ENCODE measurements at regions not wholly inside any gene's neighbourhood (a gene's known extent, or its start where the extent isn't known, plus 50 kb on each side); places are given as distances from the start of the nearest gene placed in this dataset.

DNA sequence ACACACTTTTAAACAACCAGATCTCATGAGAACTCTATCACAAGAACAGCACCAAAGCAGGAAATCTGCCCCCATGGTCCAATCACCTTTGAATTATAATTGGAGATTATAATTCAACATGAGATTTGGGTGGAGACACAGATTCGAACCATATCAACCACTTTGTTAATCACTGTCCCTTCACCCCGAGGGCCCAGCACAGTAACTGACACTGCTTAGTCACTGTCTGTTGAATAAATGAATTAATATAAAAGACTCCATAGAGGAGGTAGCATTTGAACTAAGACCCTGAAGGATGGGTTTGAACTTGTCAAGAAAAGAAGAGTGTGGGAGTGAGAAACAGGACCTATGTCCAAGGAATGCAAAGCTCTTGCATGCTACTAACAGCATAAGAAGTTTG lies 276.4 kb downstream of the SHOX2 start:
- Histone ChIP-seq H2AFZ (ENCODE audit: low read depth, low read length) (no peak overlapping the region), H3K9me2 (ENCODE audit: insufficient read depth, low read length) (no peaks in the 10 kb centered on the region), H3K9me3 (ENCODE audit: low read length) (peaks cover 6% of the 10 kb centered on the region), H3K79me2 (replicated peaks; ENCODE audit: insufficient read depth, low read length) (no peaks in the 10 kb centered on the region), H3F3A (ENCODE audit: insufficient read depth, low read length, poor library complexity, severe bottlenecking) (no peaks in the 10 kb centered on the region), H3K4me3 (ENCODE audit: low read length) (no peak overlapping the region), H3K36me3 (ENCODE audit: insufficient read depth, low read length) (no peaks in the 10 kb centered on the region), H3K9ac (ENCODE audit: low read length) (no peak overlapping the region), H3K4me2 (ENCODE audit: low read length) (no peak overlapping the region), H3K27me3 (ENCODE audit: insufficient read depth, low read depth, low read length) (no peaks in the 10 kb centered on the region), H4K20me1 (ENCODE audit: insufficient read depth) (no peaks in the 10 kb centered on the region), H3K27ac (ENCODE audit: low read length) (no peak overlapping the region)
- TF ChIP-seq, protein P1, sequence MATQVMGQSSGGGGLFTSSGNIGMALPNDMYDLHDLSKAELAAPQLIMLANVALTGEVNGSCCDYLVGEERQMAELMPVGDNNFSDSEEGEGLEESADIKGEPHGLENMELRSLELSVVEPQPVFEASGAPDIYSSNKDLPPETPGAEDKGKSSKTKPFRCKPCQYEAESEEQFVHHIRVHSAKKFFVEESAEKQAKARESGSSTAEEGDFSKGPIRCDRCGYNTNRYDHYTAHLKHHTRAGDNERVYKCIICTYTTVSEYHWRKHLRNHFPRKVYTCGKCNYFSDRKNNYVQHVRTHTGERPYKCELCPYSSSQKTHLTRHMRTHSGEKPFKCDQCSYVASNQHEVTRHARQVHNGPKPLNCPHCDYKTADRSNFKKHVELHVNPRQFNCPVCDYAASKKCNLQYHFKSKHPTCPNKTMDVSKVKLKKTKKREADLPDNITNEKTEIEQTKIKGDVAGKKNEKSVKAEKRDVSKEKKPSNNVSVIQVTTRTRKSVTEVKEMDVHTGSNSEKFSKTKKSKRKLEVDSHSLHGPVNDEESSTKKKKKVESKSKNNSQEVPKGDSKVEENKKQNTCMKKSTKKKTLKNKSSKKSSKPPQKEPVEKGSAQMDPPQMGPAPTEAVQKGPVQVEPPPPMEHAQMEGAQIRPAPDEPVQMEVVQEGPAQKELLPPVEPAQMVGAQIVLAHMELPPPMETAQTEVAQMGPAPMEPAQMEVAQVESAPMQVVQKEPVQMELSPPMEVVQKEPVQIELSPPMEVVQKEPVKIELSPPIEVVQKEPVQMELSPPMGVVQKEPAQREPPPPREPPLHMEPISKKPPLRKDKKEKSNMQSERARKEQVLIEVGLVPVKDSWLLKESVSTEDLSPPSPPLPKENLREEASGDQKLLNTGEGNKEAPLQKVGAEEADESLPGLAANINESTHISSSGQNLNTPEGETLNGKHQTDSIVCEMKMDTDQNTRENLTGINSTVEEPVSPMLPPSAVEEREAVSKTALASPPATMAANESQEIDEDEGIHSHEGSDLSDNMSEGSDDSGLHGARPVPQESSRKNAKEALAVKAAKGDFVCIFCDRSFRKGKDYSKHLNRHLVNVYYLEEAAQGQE (IDR thresholded peaks at IDR 0.05; ENCODE audit: borderline replicate concordance), result no peak

DNA sequence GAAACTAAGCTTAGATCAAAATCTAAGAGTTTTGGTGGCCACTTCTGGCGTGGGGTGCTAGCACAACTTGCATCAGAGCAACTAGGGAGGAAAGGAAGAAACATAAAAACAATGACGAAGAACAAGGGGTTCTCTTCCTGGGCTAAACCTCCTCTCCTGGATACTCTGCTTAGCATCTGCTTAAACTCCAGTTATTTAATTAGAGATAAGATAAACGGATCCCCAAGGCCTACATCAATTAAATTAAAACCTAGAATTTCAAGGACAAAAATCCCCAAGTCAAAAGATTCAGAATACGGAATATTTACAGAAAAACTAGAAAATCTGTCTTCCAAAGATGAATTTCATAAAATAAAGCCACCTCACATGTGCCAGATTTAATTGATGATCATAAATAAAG lies 281.9 kb downstream of the SHOX2 start:
- Histone ChIP-seq H3F3A (ENCODE audit: insufficient read depth, low read length, poor library complexity, severe bottlenecking) (no peaks in the 10 kb centered on the region), H3K36me3 (ENCODE audit: insufficient read depth, low read length) (no peaks in the 10 kb centered on the region), H4K20me1 (ENCODE audit: insufficient read depth) (no peaks in the 10 kb centered on the region), H3K27me3 (ENCODE audit: insufficient read depth, low read depth, low read length) (no peaks in the 10 kb centered on the region), H3K9me3 (ENCODE audit: low read length) (peaks cover 6% of the 10 kb centered on the region), H2AFZ (ENCODE audit: low read depth, low read length) (no peak overlapping the region), H3K4me2 (ENCODE audit: low read length) (no peak overlapping the region), H3K27ac (ENCODE audit: low read length) (no peak overlapping the region), H3K9ac (ENCODE audit: low read length) (no peak overlapping the region), H3K4me3 (ENCODE audit: low read length) (no peak overlapping the region), H3K79me2 (replicated peaks; ENCODE audit: insufficient read depth, low read length) (no peaks in the 10 kb centered on the region), H3K9me2 (ENCODE audit: insufficient read depth, low read length) (no peaks in the 10 kb centered on the region)
- TF ChIP-seq MXI1 (conservative IDR thresholded peaks at IDR 0.05; ENCODE audit: poor library complexity, severe bottlenecking) (no peak), RAD21 (conservative IDR thresholded peaks at IDR 0.05) (no peak), EZH2 (IDR thresholded peaks at IDR 0.05; ENCODE audit: borderline replicate concordance, insufficient read depth, low read length, poor library complexity, severe bottlenecking) (no peak), TAF1 (IDR thresholded peaks at IDR 0.05; ENCODE audit: low read depth) (no peak)

DNA sequence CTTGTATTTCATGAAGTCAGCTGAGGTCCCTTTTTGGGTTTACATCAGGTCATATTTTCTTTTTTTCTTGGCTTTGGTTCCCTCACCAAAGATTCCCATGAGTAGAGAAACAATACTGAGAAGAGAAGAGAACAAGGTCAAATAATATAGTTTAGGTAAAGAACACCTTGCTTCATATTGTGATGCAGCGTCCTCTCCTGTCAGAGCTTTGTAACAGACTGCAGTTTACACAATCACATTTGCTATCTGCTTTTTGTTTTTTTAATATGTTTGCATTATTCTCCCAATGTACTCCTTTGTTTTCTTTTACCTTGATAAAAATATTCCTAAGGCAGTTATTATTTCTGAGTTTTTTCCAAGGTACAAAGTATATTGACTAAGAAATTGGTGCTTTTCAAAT lies 283.2 kb downstream of the SHOX2 start:
- no peak for TF ChIP-seq EP300 (conservative IDR thresholded peaks at IDR 0.05; ENCODE audit: poor library complexity, severe bottlenecking)
- TF ChIP-seq TAF1 (IDR thresholded peaks at IDR 0.05; ENCODE audit: low read depth), result no peak
- TF ChIP-seq RAD21 (conservative IDR thresholded peaks at IDR 0.05), result no peak
- TF ChIP-seq EZH2 (IDR thresholded peaks at IDR 0.05; ENCODE audit: borderline replicate concordance, insufficient read depth, low read length, poor library complexity, severe bottlenecking), result no peak
- TF ChIP-seq, protein P1 (IDR thresholded peaks at IDR 0.05; ENCODE audit: borderline replicate concordance), result no peak
- TF ChIP-seq, protein P2, sequence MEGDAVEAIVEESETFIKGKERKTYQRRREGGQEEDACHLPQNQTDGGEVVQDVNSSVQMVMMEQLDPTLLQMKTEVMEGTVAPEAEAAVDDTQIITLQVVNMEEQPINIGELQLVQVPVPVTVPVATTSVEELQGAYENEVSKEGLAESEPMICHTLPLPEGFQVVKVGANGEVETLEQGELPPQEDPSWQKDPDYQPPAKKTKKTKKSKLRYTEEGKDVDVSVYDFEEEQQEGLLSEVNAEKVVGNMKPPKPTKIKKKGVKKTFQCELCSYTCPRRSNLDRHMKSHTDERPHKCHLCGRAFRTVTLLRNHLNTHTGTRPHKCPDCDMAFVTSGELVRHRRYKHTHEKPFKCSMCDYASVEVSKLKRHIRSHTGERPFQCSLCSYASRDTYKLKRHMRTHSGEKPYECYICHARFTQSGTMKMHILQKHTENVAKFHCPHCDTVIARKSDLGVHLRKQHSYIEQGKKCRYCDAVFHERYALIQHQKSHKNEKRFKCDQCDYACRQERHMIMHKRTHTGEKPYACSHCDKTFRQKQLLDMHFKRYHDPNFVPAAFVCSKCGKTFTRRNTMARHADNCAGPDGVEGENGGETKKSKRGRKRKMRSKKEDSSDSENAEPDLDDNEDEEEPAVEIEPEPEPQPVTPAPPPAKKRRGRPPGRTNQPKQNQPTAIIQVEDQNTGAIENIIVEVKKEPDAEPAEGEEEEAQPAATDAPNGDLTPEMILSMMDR (IDR thresholded peaks at IDR 0.05; ENCODE audit: poor library complexity, severe bottlenecking), result no peak
- TF ChIP-seq MXI1 (conservative IDR thresholded peaks at IDR 0.05; ENCODE audit: poor library complexity, severe bottlenecking), result no peak
- no peak for TF ChIP-seq SMC3 (conservative IDR thresholded peaks at IDR 0.05; ENCODE audit: poor library complexity)
- TF ChIP-seq POLR2AphosphoS5 (IDR thresholded peaks at IDR 0.05), result no peak

More for the DNA sequence above, 283.2 kb downstream of the SHOX2 start:
- Histone ChIP-seq H3K4me2 (ENCODE audit: low read length) (no peak overlapping the region), H3K27ac (ENCODE audit: low read length) (no peak overlapping the region), H3K9me2 (ENCODE audit: insufficient read depth, low read length) (no peaks in the 10 kb centered on the region), H3F3A (ENCODE audit: insufficient read depth, low read length, poor library complexity, severe bottlenecking) (no peaks in the 10 kb centered on the region), H3K9me3 (ENCODE audit: low read length) (no peaks in the 10 kb centered on the region), H3K79me2 (replicated peaks; ENCODE audit: insufficient read depth, low read length) (no peaks in the 10 kb centered on the region), H2AFZ (ENCODE audit: low read depth, low read length) (no peak overlapping the region), H3K27me3 (ENCODE audit: insufficient read depth, low read depth, low read length) (no peaks in the 10 kb centered on the region), H3K9ac (ENCODE audit: low read length) (no peak overlapping the region), H3K4me3 (ENCODE audit: low read length) (no peak overlapping the region), H4K20me1 (ENCODE audit: insufficient read depth) (no peaks in the 10 kb centered on the region), H3K36me3 (ENCODE audit: insufficient read depth, low read length) (no peaks in the 10 kb centered on the region)
